ENCODE measurements at regions not wholly inside any gene's neighbourhood (a gene's known extent, or its start where the extent isn't known, plus 50 kb on each side); places are given as distances from the start of the nearest gene placed in this dataset.

DNA sequence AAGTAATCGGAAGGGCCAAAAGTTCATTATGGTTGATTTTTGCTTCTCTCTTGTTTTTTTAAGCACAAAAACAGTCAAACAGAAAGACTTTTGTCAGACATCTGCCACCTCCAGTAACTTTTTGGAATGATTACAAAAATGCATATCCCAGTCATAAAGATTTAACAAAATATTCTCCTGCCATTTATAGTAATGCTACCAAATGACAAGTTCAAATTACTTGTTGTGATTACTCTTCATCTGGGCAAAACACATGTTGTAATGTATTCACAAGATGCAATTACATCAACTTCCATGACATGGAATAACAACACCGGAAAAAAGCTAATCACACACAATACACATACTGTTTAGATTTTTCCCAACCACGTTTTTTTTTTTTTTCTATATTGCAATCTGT is 1017.5 kb upstream of the TENM4 start:
- H3K9me3 Mint-ChIP-seq, result peaks cover 5 to 22% (median 10%) of the 10 kb centered on the region in 8 donors
- H3K4me3 Mint-ChIP-seq, result no peak overlapping the region
- Histone ChIP-seq H3K9me3 (ENCODE audit: control insufficient read depth in 1 of 2, low read length in 2 of 2) (no peaks in the 10 kb centered on the region), H3K36me3 (ENCODE audit: insufficient read depth, low read length) (no peaks in the 10 kb centered on the region), H3K27ac (ENCODE audit: low read depth, low read length) (no peak overlapping the region), H3K4me3 (ENCODE audit: low read length in 2 of 2) (no peak overlapping the region), H3K27me3 (ENCODE audit: insufficient read depth, low read length) (no peaks in the 10 kb centered on the region), H3K4me1 (ENCODE audit: insufficient read depth, low read length) (no peaks in the 10 kb centered on the region)
- H3K27me3 Mint-ChIP-seq, result no peaks in the 10 kb centered on the region
- POLR2A ChIA-PET (ENCODE audit: partially characterized antibody), result no interaction called here
- no peak overlapping the region for H3K27ac Mint-ChIP-seq
- H3K36me3 Mint-ChIP-seq, result no peaks in the 10 kb centered on the region
- CTCF ChIA-PET (ENCODE audit: partially characterized antibody), result no interaction called here
- intact Hi-C loops (cut with micrococcal nuclease), result no loop called here
- H3K4me1 Mint-ChIP-seq, result no peaks in the 10 kb centered on the region
- no peak for DNase-seq

DNA sequence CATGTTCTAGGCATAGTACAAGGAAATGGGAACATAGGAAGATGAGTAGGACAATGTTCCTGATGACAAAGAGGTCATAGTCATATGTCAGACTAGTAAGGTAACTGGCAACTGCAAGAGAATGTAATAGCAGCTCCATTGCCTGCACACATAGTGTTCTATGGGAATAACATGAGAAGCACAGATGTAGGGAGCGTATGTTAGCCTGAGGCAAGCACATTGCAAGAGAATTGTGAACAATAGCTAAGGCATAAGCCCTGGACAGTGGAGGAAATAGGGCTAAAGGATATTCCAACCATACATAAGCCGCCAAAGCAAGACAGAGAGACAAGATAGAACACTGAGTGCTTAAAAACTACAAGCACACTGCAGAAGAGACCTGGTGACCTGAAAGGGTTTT is 1017.0 kb upstream of the TENM4 start:
- Histone ChIP-seq H3K9me3 (ENCODE audit: control insufficient read depth in 1 of 2, low read length in 2 of 2) (no peaks in the 10 kb centered on the region), H3K27me3 (ENCODE audit: insufficient read depth, low read length) (no peaks in the 10 kb centered on the region), H3K4me1 (ENCODE audit: insufficient read depth, low read length) (no peaks in the 10 kb centered on the region), H3K36me3 (ENCODE audit: insufficient read depth, low read length) (no peaks in the 10 kb centered on the region), H3K27ac (ENCODE audit: low read depth, low read length) (no peak overlapping the region), H3K4me3 (ENCODE audit: low read length in 2 of 2) (no peak overlapping the region)
- H3K27ac Mint-ChIP-seq, result no peak overlapping the region
- H3K27me3 Mint-ChIP-seq, result no peaks in the 10 kb centered on the region
- H3K4me3 Mint-ChIP-seq, result no peak overlapping the region
- DNase-seq, result no peak
- H3K36me3 Mint-ChIP-seq, result no peaks in the 10 kb centered on the region
- ChIA-PET POLR2A (ENCODE audit: partially characterized antibody) (no interaction called here), CTCF (ENCODE audit: partially characterized antibody) (no interaction called here)
- peaks cover 5 to 22% (median 10%) of the 10 kb centered on the region in 8 donors for H3K9me3 Mint-ChIP-seq
- H3K4me1 Mint-ChIP-seq, result no peaks in the 10 kb centered on the region
- intact Hi-C loops (cut with micrococcal nuclease), result no loop called here

DNA sequence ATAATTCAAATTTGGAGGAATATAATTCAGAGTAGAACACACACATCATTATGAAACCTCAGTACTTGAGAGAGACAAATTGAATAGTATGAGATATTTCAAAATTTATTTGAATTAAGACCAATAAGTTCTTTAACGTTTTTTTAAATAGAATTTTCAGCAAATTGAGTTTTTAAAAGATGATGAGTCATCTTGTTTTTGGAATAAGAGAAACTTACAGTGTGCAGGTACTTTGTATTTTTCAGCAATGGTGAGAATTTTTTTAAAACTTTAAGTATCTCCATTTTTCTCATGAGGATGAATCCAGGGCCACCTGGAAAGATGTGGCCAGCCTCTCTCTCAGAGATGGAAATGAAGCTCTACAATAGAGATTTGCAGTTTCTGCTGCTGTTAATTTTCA is 1015.0 kb upstream of the TENM4 start:
- Mint-ChIP-seq H3K4me1 (no peaks in the 10 kb centered on the region), H3K4me3 (no peak overlapping the region), H3K27me3 (no peaks in the 10 kb centered on the region), H3K36me3 (no peaks in the 10 kb centered on the region), H3K9me3 (peaks cover 5 to 15% (median 12%) of the 10 kb centered on the region in 8 donors), H3K27ac (no peak overlapping the region)
- Histone ChIP-seq H3K27me3 (ENCODE audit: insufficient read depth, low read length) (no peaks in the 10 kb centered on the region), H3K36me3 (ENCODE audit: insufficient read depth, low read length) (no peaks in the 10 kb centered on the region), H3K27ac (ENCODE audit: low read depth, low read length) (no peak overlapping the region), H3K4me3 (ENCODE audit: low read length in 2 of 2) (no peak overlapping the region), H3K4me1 (ENCODE audit: insufficient read depth, low read length) (no peaks in the 10 kb centered on the region), H3K9me3 (ENCODE audit: control insufficient read depth in 1 of 2, low read length in 2 of 2) (no peaks in the 10 kb centered on the region)
- DNase-seq, result no peak
- intact Hi-C loops (cut with micrococcal nuclease), result no loop called here
- POLR2A ChIA-PET (ENCODE audit: partially characterized antibody), result no interaction called here
- CTCF ChIA-PET (ENCODE audit: partially characterized antibody), result no interaction called here

DNA sequence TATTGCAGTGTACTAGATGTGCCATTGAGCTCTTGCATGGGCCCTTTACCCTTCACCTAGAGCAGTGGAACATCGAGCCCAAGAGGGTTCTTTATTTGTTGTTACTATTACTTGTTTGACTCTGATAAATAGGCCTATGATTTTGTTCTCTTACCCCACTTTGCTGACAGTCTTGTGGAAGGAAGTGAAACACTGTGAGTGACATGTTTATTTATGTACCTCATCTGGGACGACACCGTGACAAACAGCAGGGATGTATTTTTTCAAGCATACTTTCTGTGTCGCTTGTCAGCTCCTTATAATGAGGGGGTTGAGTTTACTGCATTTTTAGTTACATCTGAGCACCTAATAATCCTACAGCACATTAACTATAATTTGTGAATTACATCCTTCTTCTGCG is 1010.3 kb upstream of the TENM4 start:
- no peak for DNase-seq
- ChIA-PET CTCF (ENCODE audit: partially characterized antibody) (no interaction called here), POLR2A (ENCODE audit: partially characterized antibody) (no interaction called here)
- Mint-ChIP-seq H3K4me1 (no peaks in the 10 kb centered on the region), H3K27ac (no peak overlapping the region), H3K4me3 (no peak overlapping the region), H3K9me3 (peaks cover 8 to 19% (median 16%) of the 10 kb centered on the region in 8 donors), H3K27me3 (no peaks in the 10 kb centered on the region), H3K36me3 (no peaks in the 10 kb centered on the region)
- Histone ChIP-seq H3K4me3 (ENCODE audit: low read length in 2 of 2) (no peak overlapping the region), H3K27me3 (ENCODE audit: insufficient read depth, low read length) (no peaks in the 10 kb centered on the region), H3K4me1 (ENCODE audit: insufficient read depth, low read length) (no peaks in the 10 kb centered on the region), H3K9me3 (ENCODE audit: control insufficient read depth in 1 of 2, low read length in 2 of 2) (peaks cover 0 to 4% of the 10 kb centered on the region in 2 donors), H3K27ac (ENCODE audit: low read depth, low read length) (no peak overlapping the region), H3K36me3 (ENCODE audit: insufficient read depth, low read length) (no peaks in the 10 kb centered on the region)
- intact Hi-C loops (cut with micrococcal nuclease), result no loop called here

DNA sequence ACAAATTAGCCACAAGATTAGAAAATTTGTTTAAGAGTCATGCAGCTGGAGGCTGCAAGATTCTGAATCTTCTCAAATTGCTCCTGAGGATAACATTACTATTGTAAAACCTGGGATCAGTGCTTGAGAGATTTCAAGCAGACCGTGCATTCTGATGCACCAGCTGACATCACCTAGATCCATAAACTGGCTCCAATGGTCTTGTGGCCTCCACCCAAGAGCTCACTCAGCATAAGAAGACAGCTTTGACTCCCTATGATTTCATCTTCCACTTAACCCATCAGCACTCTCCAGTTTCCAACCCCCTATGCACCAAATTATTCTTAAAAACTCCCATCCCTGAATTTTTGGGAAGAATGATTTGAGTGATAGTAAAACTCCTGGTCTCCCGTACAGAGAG is 1007.9 kb upstream of the TENM4 start:
- intact Hi-C loops (cut with micrococcal nuclease), result no loop called here
- Mint-ChIP-seq H3K36me3 (no peaks in the 10 kb centered on the region), H3K9me3 (peaks cover 4 to 24% (median 15%) of the 10 kb centered on the region in 8 donors), H3K4me1 (no peaks in the 10 kb centered on the region), H3K4me3 (no peak overlapping the region), H3K27ac (no peak overlapping the region), H3K27me3 (no peaks in the 10 kb centered on the region)
- Histone ChIP-seq H3K9me3 (ENCODE audit: control insufficient read depth in 1 of 2, low read length in 2 of 2) (peaks cover 0 to 4% of the 10 kb centered on the region in 2 donors), H3K27me3 (ENCODE audit: insufficient read depth, low read length) (no peaks in the 10 kb centered on the region), H3K4me1 (ENCODE audit: insufficient read depth, low read length) (no peaks in the 10 kb centered on the region), H3K4me3 (ENCODE audit: low read length in 2 of 2) (no peak overlapping the region), H3K36me3 (ENCODE audit: insufficient read depth, low read length) (no peaks in the 10 kb centered on the region), H3K27ac (ENCODE audit: low read depth, low read length) (no peak overlapping the region)
- ChIA-PET CTCF (ENCODE audit: partially characterized antibody) (no interaction called here), POLR2A (ENCODE audit: partially characterized antibody) (no interaction called here)
- DNase-seq, result no peak

DNA sequence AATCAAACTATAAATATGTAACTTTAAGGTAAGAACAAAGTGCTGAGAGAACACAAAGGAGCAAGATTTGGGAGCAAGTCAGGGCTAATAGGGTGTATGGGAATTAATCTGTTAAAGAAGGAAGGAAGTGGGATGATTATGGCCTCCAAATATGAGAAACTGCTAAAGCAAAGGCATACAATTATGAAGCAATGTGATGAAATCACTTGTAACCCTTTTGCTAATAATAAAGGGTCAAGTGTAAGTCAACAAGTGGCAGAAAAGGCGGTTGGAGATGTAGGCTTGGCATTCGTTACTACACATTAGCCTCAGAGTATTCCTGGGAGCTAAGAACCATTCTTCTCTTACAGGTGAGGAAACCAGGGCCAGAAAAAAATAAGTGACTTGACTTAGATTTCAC is 1002.3 kb upstream of the TENM4 start:
- Histone ChIP-seq H3K27ac (ENCODE audit: low read depth, low read length) (no peak overlapping the region), H3K4me1 (ENCODE audit: insufficient read depth, low read length) (no peaks in the 10 kb centered on the region), H3K36me3 (ENCODE audit: insufficient read depth, low read length) (no peaks in the 10 kb centered on the region), H3K9me3 (ENCODE audit: control insufficient read depth in 1 of 2, low read length in 2 of 2) (no peaks in the 10 kb centered on the region), H3K4me3 (ENCODE audit: low read length in 2 of 2) (no peak overlapping the region), H3K27me3 (ENCODE audit: insufficient read depth, low read length) (no peaks in the 10 kb centered on the region)
- no peaks in the 10 kb centered on the region for H3K4me1 Mint-ChIP-seq
- peaks cover 3 to 26% (median 13%) of the 10 kb centered on the region in 8 donors for H3K9me3 Mint-ChIP-seq
- POLR2A ChIA-PET (ENCODE audit: partially characterized antibody), result no interaction called here
- H3K4me3 Mint-ChIP-seq, result no peak overlapping the region
- no peak for DNase-seq
- intact Hi-C loops (cut with micrococcal nuclease), result no loop called here
- no peak overlapping the region for H3K27ac Mint-ChIP-seq
- no peaks in the 10 kb centered on the region for H3K36me3 Mint-ChIP-seq
- H3K27me3 Mint-ChIP-seq, result no peaks in the 10 kb centered on the region
- CTCF ChIA-PET (ENCODE audit: partially characterized antibody), result interaction anchor here (0.9 kb wide), 1 partner anchor 11 kb away, joined by 5 read pairs; no protein-coding TSS in a partner anchor

DNA sequence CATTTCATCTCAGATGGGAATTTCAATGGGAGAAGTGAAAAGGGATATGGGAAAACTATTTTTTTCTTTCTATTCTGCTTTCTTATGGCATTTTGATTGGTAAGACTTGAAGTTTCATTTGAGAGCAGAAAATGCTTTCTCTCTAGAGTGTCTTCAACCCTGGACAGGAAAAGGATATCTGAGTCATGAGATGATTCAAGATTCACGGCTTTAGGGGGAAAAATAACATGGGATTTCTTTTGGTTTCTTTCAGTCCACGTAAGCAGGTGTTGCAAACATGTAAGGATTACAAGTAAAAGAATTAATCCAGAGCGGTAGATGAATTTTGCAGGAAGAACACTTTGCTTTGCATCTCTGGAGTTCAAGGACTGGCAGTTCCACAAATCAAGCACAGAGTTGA is 1001.0 kb upstream of the TENM4 start:
- no peak overlapping the region for H3K27ac ChIP-seq (ENCODE audit: low read depth, low read length)
- H3K36me3 ChIP-seq (ENCODE audit: insufficient read depth, low read length), result no peaks in the 10 kb centered on the region
- no peak overlapping the region for H3K4me3 ChIP-seq (ENCODE audit: low read length in 2 of 2)
- H3K9me3 Mint-ChIP-seq, result peaks cover 5 to 26% (median 14%) of the 10 kb centered on the region in 8 donors
- no peaks in the 10 kb centered on the region for H3K36me3 Mint-ChIP-seq
- H3K27me3 Mint-ChIP-seq, result no peaks in the 10 kb centered on the region
- intact Hi-C loops (cut with micrococcal nuclease), result no loop called here
- H3K4me1 ChIP-seq (ENCODE audit: insufficient read depth, low read length), result no peaks in the 10 kb centered on the region
- H3K27ac Mint-ChIP-seq, result no peak overlapping the region
- no peaks in the 10 kb centered on the region for H3K4me1 Mint-ChIP-seq
- POLR2A ChIA-PET (ENCODE audit: partially characterized antibody), result no interaction called here
- CTCF ChIA-PET (ENCODE audit: partially characterized antibody), result no interaction called here
- no peak for DNase-seq
- H3K27me3 ChIP-seq (ENCODE audit: insufficient read depth, low read length), result no peaks in the 10 kb centered on the region
- H3K4me3 Mint-ChIP-seq, result no peak overlapping the region
- H3K9me3 ChIP-seq (ENCODE audit: control insufficient read depth in 1 of 2, low read length in 2 of 2), result no peaks in the 10 kb centered on the region

DNA sequence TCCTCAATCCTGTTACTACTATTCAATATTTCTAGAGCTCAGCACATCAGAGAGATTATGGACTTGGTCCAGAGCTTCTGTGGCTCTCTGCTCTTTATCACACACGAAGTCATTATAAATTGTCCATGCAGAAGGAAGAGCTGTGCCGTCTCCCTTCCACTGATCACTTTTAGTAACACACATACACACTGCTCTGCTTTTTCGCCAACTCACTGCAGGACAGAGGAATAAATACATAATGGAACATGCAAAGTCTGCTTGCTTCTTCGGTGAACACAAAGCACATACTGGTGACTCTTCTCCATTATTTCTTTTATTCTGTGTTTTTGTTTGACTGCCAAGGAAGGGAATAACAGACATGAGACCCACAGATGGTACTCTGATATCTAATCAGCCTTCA is 1000.0 kb upstream of the TENM4 start:
- no peak for DNase-seq
- H3K9me3 Mint-ChIP-seq, result peaks cover 4 to 16% (median 10%) of the 10 kb centered on the region in 8 donors
- H3K27me3 ChIP-seq (ENCODE audit: insufficient read depth, low read length), result no peaks in the 10 kb centered on the region
- no peak overlapping the region for H3K27ac ChIP-seq (ENCODE audit: low read depth, low read length)
- no peaks in the 10 kb centered on the region for H3K27me3 Mint-ChIP-seq
- ChIA-PET CTCF (ENCODE audit: partially characterized antibody) (no interaction called here), POLR2A (ENCODE audit: partially characterized antibody) (no interaction called here)
- no peaks in the 10 kb centered on the region for H3K4me1 ChIP-seq (ENCODE audit: insufficient read depth, low read length)
- H3K4me3 Mint-ChIP-seq, result no peak overlapping the region
- H3K36me3 ChIP-seq (ENCODE audit: insufficient read depth, low read length), result no peaks in the 10 kb centered on the region
- intact Hi-C loops (cut with micrococcal nuclease), result no loop called here
- H3K9me3 ChIP-seq (ENCODE audit: control insufficient read depth in 1 of 2, low read length in 2 of 2), result no peaks in the 10 kb centered on the region
- H3K36me3 Mint-ChIP-seq, result no peaks in the 10 kb centered on the region
- no peaks in the 10 kb centered on the region for H3K4me1 Mint-ChIP-seq
- H3K4me3 ChIP-seq (ENCODE audit: low read length in 2 of 2), result no peak overlapping the region
- no peak overlapping the region for H3K27ac Mint-ChIP-seq

Data from CD4-positive, alpha-beta memory T cell (primary cell).